Natural killer cell (primary cell): ENCODE measurements at regions not wholly inside any gene's neighbourhood (a gene's known extent, or its start where the extent isn't known, plus 50 kb on each side); places are given as distances from the start of the nearest gene placed in this dataset.

Source experiments
- ATAC-seq, 3 donors: fragments of 150-1000 bp in 2 of 3; fragments of 200-7000 bp in 1 of 3; cut with Tn5 transposase; 1 replicate in 1 of 3; 2 replicates in 2 of 3; pipeline ENCODE4 v1.10.0; 2021; ENCODE audit warnings: mild to moderate bottlenecking in 2 of 3, moderate library complexity in 2 of 3
- DNase-seq, 2 donors: peaks; one replicate each; pipeline versions ENCODE4 v3.0.0 to v3.0.0-alpha.2; 2013 to 2021; ENCODE audit warnings: mixed read lengths in 1 of 2
- H3K27ac ChIP-seq: one replicate; pipeline ENCODE4 v1.5.1; 2013; ENCODE audit warnings: mild to moderate bottlenecking, low read length
- H3K27me3 ChIP-seq: one replicate; pipeline ENCODE4 v1.6.1; 2013; ENCODE audit warnings: low read length; ENCODE audit not compliant: control insufficient read depth, insufficient read depth
- H3K36me3 ChIP-seq: one replicate; pipeline ENCODE4 v1.6.1; 2013; ENCODE audit warnings: low read length; ENCODE audit not compliant: control insufficient read depth, insufficient read depth
- H3K4me1 ChIP-seq: one replicate; pipeline ENCODE4 v1.6.1; 2013; ENCODE audit warnings: low read length; ENCODE audit not compliant: control insufficient read depth, insufficient read depth
- H3K4me3 ChIP-seq: one replicate; pipeline ENCODE4 v1.5.1; 2013; ENCODE audit warnings: low read length
- H3K9me3 ChIP-seq: one replicate; pipeline ENCODE4 v1.6.1; 2013; ENCODE audit warnings: low read length; ENCODE audit not compliant: control insufficient read depth, insufficient read depth
- H3K27ac Mint-ChIP-seq, 2 donors: one replicate each; pipeline ENCODE4 v1.8.0; 2022; ENCODE audit warnings: mild to moderate bottlenecking in 2 of 2, mixed read lengths in 2 of 2, moderate library complexity in 1 of 2
- H3K27me3 Mint-ChIP-seq, 2 donors: one replicate each; pipeline ENCODE4 v1.8.0; 2022; ENCODE audit warnings: low read depth in 2 of 2, mixed read lengths in 2 of 2
- H3K36me3 Mint-ChIP-seq: one replicate; pipeline ENCODE4 v1.8.0; 2022; ENCODE audit warnings: mixed read lengths
- H3K4me1 Mint-ChIP-seq, 2 donors: one replicate each; pipeline ENCODE4 v1.8.0; 2022; ENCODE audit warnings: mixed read lengths in 2 of 2
- H3K4me3 Mint-ChIP-seq: one replicate; pipeline ENCODE4 v1.8.0; 2022; ENCODE audit warnings: mild to moderate bottlenecking, moderate library complexity, mixed read lengths
- H3K9me3 Mint-ChIP-seq, 2 donors: one replicate each; pipeline ENCODE4 v1.8.0; 2022; ENCODE audit warnings: mixed read lengths in 2 of 2
- CTCF ChIP-seq: fragments of 200-600 bp; IDR thresholded peaks from one replicate; pipeline ENCODE4 v1.8.0; 2022; ENCODE audit warnings: antibody characterized with exemption
- WGBS: methylation state at CpG from one replicate; pipeline ENCODE4 v1.1.7; 2013; ENCODE audit warnings: missing lambda C conversion rate; ENCODE audit not compliant: insufficient coverage; 5-methylcytosine and 5-hydroxymethylcytosine counted together
- intact Hi-C: fragments of 100-400 bp; cut with micrococcal nuclease; formaldehyde crosslinking; loops from one replicate; pipeline ENCODE4 v1.14.2; 2022

DNA sequence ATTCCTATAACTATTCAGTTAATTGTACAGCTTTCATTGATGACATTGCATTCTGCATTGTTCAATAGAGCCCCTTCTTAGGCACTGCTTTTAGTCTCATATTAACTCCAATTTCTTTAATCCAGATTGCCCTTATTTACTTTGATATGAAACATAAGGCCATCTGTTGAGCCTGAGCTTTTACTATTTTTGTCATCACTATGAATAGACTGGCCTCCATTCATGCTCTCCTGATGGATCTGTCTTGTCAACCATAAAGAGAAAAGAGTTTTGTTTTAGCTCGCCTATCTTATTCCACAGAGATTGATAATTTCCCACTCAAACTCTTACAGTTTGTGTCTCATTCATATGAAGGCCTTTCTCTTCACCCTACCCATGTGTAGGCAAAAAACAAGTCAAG, 159.2 kb upstream of the DTNA start:
- H3K9me3 ChIP-seq, result no peaks in the 10 kb centered on the region
- no peak for TF ChIP-seq CTCF
- no peaks in the 10 kb centered on the region for H3K27me3 ChIP-seq
- no peaks in the 10 kb centered on the region for H3K36me3 Mint-ChIP-seq
- peaks cover 0 to 3% of the 10 kb centered on the region in 2 donors for H3K9me3 Mint-ChIP-seq
- no peaks in the 10 kb centered on the region for H3K4me1 ChIP-seq
- ATAC-seq, result no peak
- H3K4me3 Mint-ChIP-seq, result no peak overlapping the region
- H3K27ac Mint-ChIP-seq, result no peak overlapping the region
- H3K4me1 Mint-ChIP-seq, result no peaks in the 10 kb centered on the region
- no peaks in the 10 kb centered on the region for H3K27me3 Mint-ChIP-seq
- intact Hi-C loops, result no loop called here
- 70% methylated on average over 1 of the region's 1 CpG for WGBS
- no peak overlapping the region for H3K4me3 ChIP-seq
- no peaks in the 10 kb centered on the region for H3K36me3 ChIP-seq
- no peak for DNase-seq
- H3K27ac ChIP-seq, result no peak overlapping the region

- H3K4me3 ChIP-seq, result no peak overlapping the region
- H3K36me3 ChIP-seq, result no peaks in the 10 kb centered on the region
- 85% methylated on average over 2 of the region's 2 CpGs for WGBS
- Mint-ChIP-seq H3K9me3 (peaks cover 0 to 3% of the 10 kb centered on the region in 2 donors), H3K4me1 (no peaks in the 10 kb centered on the region), H3K36me3 (no peaks in the 10 kb centered on the region), H3K4me3 (no peak overlapping the region), H3K27me3 (no peaks in the 10 kb centered on the region), H3K27ac (no peak overlapping the region)
- DNase-seq (no peak), ATAC-seq (no peak)
- intact Hi-C loops, result no loop called here
- no peaks in the 10 kb centered on the region for H3K9me3 ChIP-seq
- H3K4me1 ChIP-seq, result no peaks in the 10 kb centered on the region
- no peak overlapping the region for H3K27ac ChIP-seq
- no peak for TF ChIP-seq CTCF
- no peaks in the 10 kb centered on the region for H3K27me3 ChIP-seq
Measured at GRCh38 chr18:34551824-34552223, 158.3 kb upstream of the DTNA start.

DNA sequence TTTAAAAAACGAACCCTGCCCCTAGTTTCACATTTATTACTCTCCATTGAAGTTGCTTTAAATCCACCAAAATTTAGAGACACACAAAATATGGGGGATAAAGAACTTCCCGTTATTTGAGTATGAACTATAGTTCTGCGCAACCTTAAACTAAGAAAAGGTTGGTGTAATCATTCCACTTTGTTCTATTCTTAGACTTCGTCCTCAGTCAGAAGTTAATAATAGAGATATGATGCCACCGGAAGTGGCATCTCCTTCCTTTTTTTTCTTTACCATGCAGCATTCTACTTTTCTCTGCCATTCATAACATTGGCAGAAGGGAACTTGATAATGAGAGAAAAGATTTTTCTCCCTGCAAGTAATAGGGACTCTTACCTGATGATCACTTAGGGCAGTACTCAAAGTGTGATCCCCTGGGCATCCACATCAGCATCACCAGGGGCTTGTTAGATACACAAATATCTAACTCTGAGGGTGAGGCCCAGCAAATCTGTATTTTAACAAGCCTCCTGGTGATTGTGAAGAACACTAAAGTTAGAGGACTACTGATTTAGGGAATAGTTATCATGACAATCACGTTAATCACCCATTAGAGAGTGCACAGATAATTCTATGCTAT, 147.7 kb upstream of the DTNA start:
- Mint-ChIP-seq H3K9me3 (peaks cover 0 to 2% of the 10 kb centered on the region in 2 donors), H3K27me3 (peaks cover 0 to 6% of the 10 kb centered on the region in 2 donors), H3K4me3 (no peak overlapping the region), H3K27ac (no peak overlapping the region), H3K4me1 (no peaks in the 10 kb centered on the region), H3K36me3 (no peaks in the 10 kb centered on the region)
- DNase-seq, result no peak
- TF ChIP-seq CTCF, result no peak
- intact Hi-C loops, result no loop called here
- Histone ChIP-seq H3K27me3 (no peaks in the 10 kb centered on the region), H3K9me3 (no peaks in the 10 kb centered on the region), H3K4me3 (no peak overlapping the region), H3K27ac (no peak overlapping the region), H3K36me3 (no peaks in the 10 kb centered on the region), H3K4me1 (no peaks in the 10 kb centered on the region)
- 77% methylated on average over 4 of the region's 6 CpGs for WGBS
- no peak for ATAC-seq

GRCh38 chr18:34567857-34568256, 142.2 kb upstream of the DTNA start:
- no peaks in the 10 kb centered on the region for H3K36me3 ChIP-seq
- H3K27me3 Mint-ChIP-seq, result peaks cover 3 to 6% of the 10 kb centered on the region in 2 donors
- peaks cover 0 to 2% of the 10 kb centered on the region in 2 donors for H3K9me3 Mint-ChIP-seq
- H3K36me3 Mint-ChIP-seq, result no peaks in the 10 kb centered on the region
- no CpG with 5 or more reads among the region's 2 CpGs for WGBS
- TF ChIP-seq CTCF, result no peak
- H3K27ac ChIP-seq, result no peak overlapping the region
- no peaks in the 10 kb centered on the region for H3K27me3 ChIP-seq
- H3K4me3 ChIP-seq, result no peak overlapping the region
- H3K4me1 Mint-ChIP-seq, result no peaks in the 10 kb centered on the region
- no peaks in the 10 kb centered on the region for H3K9me3 ChIP-seq
- no peak overlapping the region for H3K27ac Mint-ChIP-seq
- intact Hi-C loops, result no loop called here
- H3K4me3 Mint-ChIP-seq, result no peak overlapping the region
- no peaks in the 10 kb centered on the region for H3K4me1 ChIP-seq
- DNase-seq (no peak), ATAC-seq (no peak)
